ENCODE measurements at regions not wholly inside any gene's neighbourhood (a gene's known extent, or its start where the extent isn't known, plus 50 kb on each side); places are given as distances from the start of the nearest gene placed in this dataset.

DNA sequence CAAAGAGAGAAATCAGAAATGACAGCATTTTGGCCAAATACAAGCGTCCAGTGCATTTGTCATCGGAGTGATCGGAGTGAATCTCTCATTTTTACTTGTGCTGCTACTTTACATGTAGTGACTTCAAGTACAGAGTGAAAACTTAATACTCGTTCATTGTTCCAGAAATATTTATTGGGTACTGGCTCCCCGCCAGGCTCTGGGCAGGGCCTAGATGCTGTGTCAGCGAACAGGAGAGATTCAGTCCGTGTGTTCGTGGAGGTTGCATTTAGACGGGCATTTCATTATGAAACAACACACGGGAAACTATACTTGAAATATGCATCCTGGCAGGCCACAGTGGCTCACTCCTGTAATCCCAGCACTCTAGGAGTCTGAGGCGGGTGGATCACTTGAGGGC is 727.2 kb upstream of the RBFOX1 start:
- TF ChIP-seq, protein P1, sequence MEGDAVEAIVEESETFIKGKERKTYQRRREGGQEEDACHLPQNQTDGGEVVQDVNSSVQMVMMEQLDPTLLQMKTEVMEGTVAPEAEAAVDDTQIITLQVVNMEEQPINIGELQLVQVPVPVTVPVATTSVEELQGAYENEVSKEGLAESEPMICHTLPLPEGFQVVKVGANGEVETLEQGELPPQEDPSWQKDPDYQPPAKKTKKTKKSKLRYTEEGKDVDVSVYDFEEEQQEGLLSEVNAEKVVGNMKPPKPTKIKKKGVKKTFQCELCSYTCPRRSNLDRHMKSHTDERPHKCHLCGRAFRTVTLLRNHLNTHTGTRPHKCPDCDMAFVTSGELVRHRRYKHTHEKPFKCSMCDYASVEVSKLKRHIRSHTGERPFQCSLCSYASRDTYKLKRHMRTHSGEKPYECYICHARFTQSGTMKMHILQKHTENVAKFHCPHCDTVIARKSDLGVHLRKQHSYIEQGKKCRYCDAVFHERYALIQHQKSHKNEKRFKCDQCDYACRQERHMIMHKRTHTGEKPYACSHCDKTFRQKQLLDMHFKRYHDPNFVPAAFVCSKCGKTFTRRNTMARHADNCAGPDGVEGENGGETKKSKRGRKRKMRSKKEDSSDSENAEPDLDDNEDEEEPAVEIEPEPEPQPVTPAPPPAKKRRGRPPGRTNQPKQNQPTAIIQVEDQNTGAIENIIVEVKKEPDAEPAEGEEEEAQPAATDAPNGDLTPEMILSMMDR (conservative IDR thresholded peaks at IDR 0.05; ENCODE audit: low read depth, low read length): no peak
- TF ChIP-seq CEBPB (IDR thresholded peaks at IDR 0.05; ENCODE audit: low read depth, low read length): no peak
